ENCODE measurements at regions not wholly inside any gene's neighbourhood (a gene's known extent, or its start where the extent isn't known, plus 50 kb on each side); places are given as distances from the start of the nearest gene placed in this dataset.

DNA sequence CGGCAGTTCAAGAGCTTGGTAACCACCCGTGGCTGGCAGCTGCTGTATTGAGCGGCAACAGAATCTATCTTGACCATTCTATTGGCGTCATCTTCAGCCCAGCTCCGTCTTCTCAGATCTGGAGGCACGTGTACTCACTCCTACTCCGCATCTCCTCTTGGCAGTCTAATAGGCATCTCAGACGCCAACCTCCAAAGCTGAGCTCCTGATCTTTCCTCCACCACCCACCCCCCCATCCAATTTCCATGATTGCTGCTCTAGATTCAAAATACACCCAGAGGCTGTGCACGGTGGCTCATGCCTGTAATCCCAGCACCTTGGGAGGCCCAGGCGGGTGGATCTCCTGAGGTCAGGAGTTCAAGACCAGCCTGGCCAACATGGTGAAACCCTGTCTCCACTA is 84.6 kb upstream of the CASZ1 start:
- TF ChIP-seq CBX5 (IDR thresholded peaks at IDR 0.05; ENCODE audit: low read depth, low read length) (no peak), CHD1 (IDR thresholded peaks at IDR 0.05; ENCODE audit: low read depth, low read length) (no peak), ASH2L (IDR thresholded peaks at IDR 0.05; ENCODE audit: low read length) (no peak), PHF8 (conservative IDR thresholded peaks at IDR 0.05; ENCODE audit: low read depth, low read length) (no peak), EZH2 (IDR thresholded peaks at IDR 0.05; ENCODE audit: low read depth, low read length, severe bottlenecking) (no peak), POLR2A (IDR thresholded peaks at IDR 0.05; ENCODE audit: control extremely low read depth in 1 of 2, low read depth in 2 of 2, low read length in 2 of 2) (no peak), POLR2AphosphoS5 (IDR thresholded peaks at IDR 0.05; ENCODE audit: low read depth, low read length) (no peak), TAF1 (IDR thresholded peaks at IDR 0.05; ENCODE audit: low read depth, low read length) (no peak), EGR1 (IDR thresholded peaks at IDR 0.05; ENCODE audit: borderline replicate concordance, low read depth, low read length) (no peak)
- TF ChIP-seq, protein P1, sequence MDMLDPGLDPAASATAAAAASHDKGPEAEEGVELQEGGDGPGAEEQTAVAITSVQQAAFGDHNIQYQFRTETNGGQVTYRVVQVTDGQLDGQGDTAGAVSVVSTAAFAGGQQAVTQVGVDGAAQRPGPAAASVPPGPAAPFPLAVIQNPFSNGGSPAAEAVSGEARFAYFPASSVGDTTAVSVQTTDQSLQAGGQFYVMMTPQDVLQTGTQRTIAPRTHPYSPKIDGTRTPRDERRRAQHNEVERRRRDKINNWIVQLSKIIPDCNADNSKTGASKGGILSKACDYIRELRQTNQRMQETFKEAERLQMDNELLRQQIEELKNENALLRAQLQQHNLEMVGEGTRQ (IDR thresholded peaks at IDR 0.05; ENCODE audit: low read length): no peak
- TF ChIP-seq, protein P2, sequence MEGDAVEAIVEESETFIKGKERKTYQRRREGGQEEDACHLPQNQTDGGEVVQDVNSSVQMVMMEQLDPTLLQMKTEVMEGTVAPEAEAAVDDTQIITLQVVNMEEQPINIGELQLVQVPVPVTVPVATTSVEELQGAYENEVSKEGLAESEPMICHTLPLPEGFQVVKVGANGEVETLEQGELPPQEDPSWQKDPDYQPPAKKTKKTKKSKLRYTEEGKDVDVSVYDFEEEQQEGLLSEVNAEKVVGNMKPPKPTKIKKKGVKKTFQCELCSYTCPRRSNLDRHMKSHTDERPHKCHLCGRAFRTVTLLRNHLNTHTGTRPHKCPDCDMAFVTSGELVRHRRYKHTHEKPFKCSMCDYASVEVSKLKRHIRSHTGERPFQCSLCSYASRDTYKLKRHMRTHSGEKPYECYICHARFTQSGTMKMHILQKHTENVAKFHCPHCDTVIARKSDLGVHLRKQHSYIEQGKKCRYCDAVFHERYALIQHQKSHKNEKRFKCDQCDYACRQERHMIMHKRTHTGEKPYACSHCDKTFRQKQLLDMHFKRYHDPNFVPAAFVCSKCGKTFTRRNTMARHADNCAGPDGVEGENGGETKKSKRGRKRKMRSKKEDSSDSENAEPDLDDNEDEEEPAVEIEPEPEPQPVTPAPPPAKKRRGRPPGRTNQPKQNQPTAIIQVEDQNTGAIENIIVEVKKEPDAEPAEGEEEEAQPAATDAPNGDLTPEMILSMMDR (IDR thresholded peaks at IDR 0.05; ENCODE audit: control extremely low read depth in 1 of 3, insufficient read depth in 1 of 3, low read depth in 1 of 3, low read length in 3 of 3): no peak

Measured in H1 (cell line).